PC-3 (cell line): ENCODE measurements at regions not wholly inside any gene's neighbourhood (a gene's known extent, or its start where the extent isn't known, plus 50 kb on each side); places are given as distances from the start of the nearest gene placed in this dataset.
"Not testable (repeated sequence)": the region's sequence is repeated elsewhere in the genome, so short reads cannot be mapped to it uniquely, and the experiment has no call there.

Experiments used
- ATAC-seq: fragments of 200-7000 bp; cut with Tn5 transposase; 2 replicates; pipeline ENCODE4 v1.9.1; 2020; ENCODE audit warnings: mild to moderate bottlenecking, moderate library complexity
- BruUV-seq: library from RNA; stranded (reverse); fragments of 400-500 nt; replicated peaks from 2 replicates; lab custom pipeline; 2021; lab: Mats Ljungman, UMichigan
- CTCF ChIA-PET: fragments of 300-600 bp; sonication (Branson Sonifier 250); formaldehyde crosslinking; loops from one replicate; lab custom pipeline; 2022; ENCODE audit warnings: antibody characterized with exemption; lab: Charles Lee
- POLR2A ChIA-PET: fragments of 300-600 bp; sonication (Branson Sonifier 250); formaldehyde crosslinking; loops from one replicate; lab custom pipeline; 2022; ENCODE audit warnings: antibody characterized with exemption; ENCODE audit not compliant: unreplicated experiment; lab: Charles Lee
- DNase-seq: peaks from one replicate; pipeline ENCODE4 v3.0.0-alpha.2; 2015
- H2AFZ ChIP-seq: fragments of 300-600 bp; sonication (generic); 2 replicates; pipeline ENCODE4 v1.6.0; 2016; ENCODE audit warnings: antibody characterized with exemption, low read length
- H3F3A ChIP-seq: fragments of 300-600 bp; sonication (generic); one replicate; pipeline ENCODE4 v1.6.0; 2017; ENCODE audit warnings: antibody characterized with exemption, low read length, control low read depth, mild to moderate bottlenecking; ENCODE audit not compliant: unreplicated experiment
- H3K27ac ChIP-seq: fragments of 300-600 bp; sonication (generic); 2 replicates; pipeline ENCODE4 v1.5.1; 2016; ENCODE audit warnings: mild to moderate bottlenecking, low read length
- H3K27me3 ChIP-seq: fragments of 300-600 bp; sonication (generic); 2 replicates; pipeline ENCODE4 v1.6.1; 2016; ENCODE audit warnings: low read length, mixed read lengths
- H3K36me3 ChIP-seq: fragments of 300-600 bp; sonication (generic); 2 replicates; pipeline ENCODE4 v1.6.1; 2016; ENCODE audit warnings: low read depth, mixed run types, low read length, mixed read lengths
- H3K4me1 ChIP-seq: fragments of 300-600 bp; sonication (generic); 2 replicates; pipeline ENCODE4 v1.5.1; 2016; ENCODE audit warnings: low read length; ENCODE audit not compliant: insufficient read depth
- H3K4me2 ChIP-seq: fragments of 300-600 bp; sonication (generic); 2 replicates; pipeline ENCODE4 v1.6.0; 2016; ENCODE audit warnings: low read length
- H3K4me3 ChIP-seq: fragments of 300-600 bp; sonication (generic); 2 replicates; pipeline ENCODE4 v1.5.1; 2016; ENCODE audit warnings: mild to moderate bottlenecking, low read length, mixed read lengths
- H3K79me2 ChIP-seq: fragments of 300-600 bp; sonication (generic); 2 replicates; pipeline ENCODE4 v1.6.1; 2017; ENCODE audit warnings: low read length, mixed read lengths
- H3K9ac ChIP-seq: fragments of 300-600 bp; sonication (generic); 2 replicates; pipeline ENCODE4 v1.6.0; 2016; ENCODE audit warnings: mild to moderate bottlenecking, low read length
- H3K9me2 ChIP-seq: fragments of 300-600 bp; sonication (generic); replicated peaks from 2 replicates; pipeline ENCODE4 v1.6.1; 2016; ENCODE audit warnings: mixed run types, low read length, mixed read lengths
- H3K9me3 ChIP-seq: fragments of 300-600 bp; sonication (generic); 2 replicates; pipeline ENCODE4 v1.6.1; 2016; ENCODE audit warnings: low read length, mixed read lengths
- H4K20me1 ChIP-seq: fragments of 300-600 bp; sonication (generic); 2 replicates; pipeline ENCODE4 v1.6.1; 2016; ENCODE audit warnings: low read length, mixed read lengths
- CTCF ChIP-seq: fragments of 300-600 bp; sonication (generic); conservative IDR thresholded peaks from 2 replicates; pipeline ENCODE4 v1.5.1; 2017; ENCODE audit warnings: antibody characterized with exemption, low read depth, mild to moderate bottlenecking, low read length
- EZH2 ChIP-seq: fragments of 300-600 bp; sonication (generic); IDR thresholded peaks from one replicate; pipeline ENCODE4 v1.6.1; 2017; ENCODE audit warnings: antibody characterized with exemption, mild to moderate bottlenecking, low read length; ENCODE audit not compliant: unreplicated experiment
- EZH2phosphoT487 ChIP-seq: fragments of 300-600 bp; sonication (generic); IDR thresholded peaks from 2 replicates; pipeline ENCODE4 v1.6.1; 2018; ENCODE audit warnings: mild to moderate bottlenecking, antibody characterized with exemption, low read length, borderline replicate concordance
- intact Hi-C: fragments of 100-400 bp; cut with micrococcal nuclease; formaldehyde crosslinking; loops from 2 replicates; pipeline ENCODE4 v1.9.0; 2023

GRCh38 chr4:38414410-38414809 is 249.6 kb upstream of the KLF3 start:
- no peak overlapping the region for H3K27ac ChIP-seq
- no peaks in the 10 kb centered on the region for H3K79me2 ChIP-seq
- no peaks in the 10 kb centered on the region for H3K36me3 ChIP-seq
- TF ChIP-seq EZH2phosphoT487 (no peak), CTCF (no peak), EZH2 (no peak)
- ATAC-seq, result no peak
- no peak for DNase-seq
- intact Hi-C loops, result no loop called here
- ChIA-PET CTCF (no interaction called here), POLR2A (no interaction called here)
- no peak overlapping the region for H3K4me3 ChIP-seq
- no peaks in the 10 kb centered on the region for H3K9me3 ChIP-seq
- H3K27me3 ChIP-seq, result no peaks in the 10 kb centered on the region
- H3F3A ChIP-seq, result no peaks in the 10 kb centered on the region
- H4K20me1 ChIP-seq, result no peaks in the 10 kb centered on the region
- H3K4me1 ChIP-seq, result no peaks in the 10 kb centered on the region
- no peak overlapping the region for H3K4me2 ChIP-seq
- H2AFZ ChIP-seq, result no peak overlapping the region
- H3K9me2 ChIP-seq, result no peaks in the 10 kb centered on the region
- no peak overlapping the region for H3K9ac ChIP-seq
- BruUV-seq, result no TSS peak

- CTCF ChIA-PET, result no interaction called here
- no peaks in the 10 kb centered on the region for H3K79me2 ChIP-seq
- H3K27ac ChIP-seq, result no peak overlapping the region
- H3K9ac ChIP-seq, result no peak overlapping the region
- no peaks in the 10 kb centered on the region for H3K36me3 ChIP-seq
- POLR2A ChIA-PET, result no interaction called here
- no TSS peak for BruUV-seq
- no peaks in the 10 kb centered on the region for H3K9me3 ChIP-seq
- no peak overlapping the region for H2AFZ ChIP-seq
- no peak overlapping the region for H3K4me3 ChIP-seq
- no peaks in the 10 kb centered on the region for H3K4me1 ChIP-seq
- H3F3A ChIP-seq, result no peaks in the 10 kb centered on the region
- no peaks in the 10 kb centered on the region for H3K27me3 ChIP-seq
- H3K4me2 ChIP-seq, result no peak overlapping the region
- TF ChIP-seq EZH2, result no peak
- no peak for TF ChIP-seq EZH2phosphoT487
- TF ChIP-seq CTCF, result no peak
- no peaks in the 10 kb centered on the region for H3K9me2 ChIP-seq
- H4K20me1 ChIP-seq, result no peaks in the 10 kb centered on the region
- ATAC-seq (no peak), DNase-seq (no peak)
- intact Hi-C loops, result no loop called here
Observed at GRCh38 chr4:38415682-38416081, 248.3 kb upstream of the KLF3 start.

GRCh38 chr4:38416450-38417014 is 247.5 kb upstream of the KLF3 start:
- no peak overlapping the region for H3K4me3 ChIP-seq
- no peaks in the 10 kb centered on the region for H3K27me3 ChIP-seq
- ATAC-seq (no peak), DNase-seq (no peak)
- no peak for TF ChIP-seq EZH2phosphoT487
- TF ChIP-seq EZH2, result no peak
- TF ChIP-seq CTCF, result no peak
- intact Hi-C loops, result no loop called here
- CTCF ChIA-PET, result no interaction called here
- no peaks in the 10 kb centered on the region for H4K20me1 ChIP-seq
- no peaks in the 10 kb centered on the region for H3K4me1 ChIP-seq
- H3K9ac ChIP-seq, result no peak overlapping the region
- POLR2A ChIA-PET, result no interaction called here
- H3F3A ChIP-seq, result no peaks in the 10 kb centered on the region
- no peaks in the 10 kb centered on the region for H3K9me2 ChIP-seq
- no peaks in the 10 kb centered on the region for H3K79me2 ChIP-seq
- no peak overlapping the region for H3K27ac ChIP-seq
- no TSS peak for BruUV-seq
- H3K9me3 ChIP-seq, result no peaks in the 10 kb centered on the region
- H3K4me2 ChIP-seq, result no peak overlapping the region
- no peak overlapping the region for H2AFZ ChIP-seq
- H3K36me3 ChIP-seq, result no peaks in the 10 kb centered on the region

- H3K9me3 ChIP-seq, H3K9ac ChIP-seq, H3F3A ChIP-seq, CTCF ChIA-PET, BruUV-seq, H3K27ac ChIP-seq, H3K9me2 ChIP-seq, POLR2A ChIA-PET, H2AFZ ChIP-seq, H3K27me3 ChIP-seq, DNase-seq, intact Hi-C loops, ATAC-seq, H3K4me1 ChIP-seq, H3K4me3 ChIP-seq, H3K79me2 ChIP-seq, H3K36me3 ChIP-seq, H4K20me1 ChIP-seq, H3K4me2 ChIP-seq: not testable (repeated sequence)
Observed at GRCh38 chr4:38420254-38420653, 243.7 kb upstream of the KLF3 start.
